ENCODE measurements at regions not wholly inside any gene's neighbourhood (a gene's known extent, or its start where the extent isn't known, plus 50 kb on each side); places are given as distances from the start of the nearest gene placed in this dataset.

GRCh38 chr3:160098261-160098908, 109.8 kb downstream of the IL12A start:
- POLR2A ChIA-PET (ENCODE audit: unreplicated experiment) = no interaction called here
- dilution Hi-C loops (cut with HindIII; ENCODE audit: low sequenced_read_pairs, unreplicated experiment) = no loop called here
- no CpG with 5 or more reads among the region's 5 CpGs for WGBS, 2 experiments (ENCODE audit: extremely low coverage in 2 of 2, insufficient read length in 1 of 2)

More at GRCh38 chr3:160098261-160098908, 109.8 kb downstream of the IL12A start:
- no peak overlapping the region for H4K5ac ChIP-seq (ENCODE audit: low read depth, low read length)
- H2BK5ac ChIP-seq (ENCODE audit: low read depth, low read length, poor library complexity, severe bottlenecking) = no peak overlapping the region
- no peak overlapping the region for H3K4me3 ChIP-seq (ENCODE audit: insufficient read depth, low read depth, low read length)
- no peaks in the 10 kb centered on the region for H3K9me1 ChIP-seq (ENCODE audit: insufficient read depth, low read length)
- H3K79me1 ChIP-seq (ENCODE audit: low read depth in 1 of 2, low read length in 2 of 2) = no peaks in the 10 kb centered on the region
- no peak overlapping the region for H2AK9ac ChIP-seq (replicated peaks; ENCODE audit: low read depth, low read length, poor library complexity)
- no peak overlapping the region for H3K4ac ChIP-seq (ENCODE audit: low read depth, low read length)
- no peak overlapping the region for H3K56ac ChIP-seq (ENCODE audit: extremely low read depth, insufficient read depth, low read length)
- H3K18ac ChIP-seq (ENCODE audit: low read depth, low read length) = no peak overlapping the region
- in situ Hi-C loops (cut with MboI; ENCODE audit: low sequenced_read_pairs) = no loop called here
- H2AFZ ChIP-seq (replicated peaks; ENCODE audit: low read length, poor library complexity) = no peak overlapping the region
- H3K14ac ChIP-seq (replicated peaks; ENCODE audit: low read depth, low read length) = no peak overlapping the region
- no peak overlapping the region for H2BK15ac ChIP-seq (ENCODE audit: low read depth, low read length)
- H4K8ac ChIP-seq (ENCODE audit: low read depth in 2 of 2, low read length in 2 of 2) = no peak overlapping the region
- CTCF ChIA-PET = no interaction called here
- no peaks in the 10 kb centered on the region for H3K9me3 ChIP-seq (ENCODE audit: control insufficient read depth, insufficient read depth, low read length)
- intact Hi-C loops (cut with micrococcal nuclease) = loop anchor here (5.0 kb wide), 1 partner anchor 781 kb away; no protein-coding TSS in a partner anchor
- no peak overlapping the region for H3K9ac ChIP-seq (ENCODE audit: low read depth, low read length)
- H3K4me1 ChIP-seq (ENCODE audit: control insufficient read depth, insufficient read depth, low read length) = no peaks in the 10 kb centered on the region
- no TSS peak for BruUV-seq (replicated peaks)
- H4K20me1 ChIP-seq (ENCODE audit: insufficient read depth, low read length) = no peaks in the 10 kb centered on the region
- H3K36me3 ChIP-seq (ENCODE audit: control insufficient read depth, insufficient read depth, low read length) = no peaks in the 10 kb centered on the region
- H3K27ac ChIP-seq (ENCODE audit: insufficient read depth, low read length) = no peak overlapping the region
- TF ChIP-seq CTCF (conservative IDR thresholded peaks at IDR 0.05; ENCODE audit: low read depth, low read length) (no peak), NFE2L2 (IDR thresholded peaks at IDR 0.05; ENCODE audit: low read depth, low read length) (no peak), BHLHE40 (IDR thresholded peaks at IDR 0.05; ENCODE audit: low read depth, low read length) (no peak), RAD21 (IDR thresholded peaks at IDR 0.05; ENCODE audit: low read length) (no peak), RCOR1 (IDR thresholded peaks at IDR 0.05; ENCODE audit: insufficient replicate concordance, low read length) (no peak), MXI1 (IDR thresholded peaks at IDR 0.05; ENCODE audit: borderline replicate concordance, low read depth, low read length) (no peak), RFX5 (IDR thresholded peaks at IDR 0.05; ENCODE audit: low read depth, low read length) (no peak), USF2 (IDR thresholded peaks at IDR 0.05; ENCODE audit: low read depth, low read length) (no peak), SMC3 (IDR thresholded peaks at IDR 0.05; ENCODE audit: low read depth, low read length) (no peak), MAFK (IDR thresholded peaks at IDR 0.05; ENCODE audit: low read depth, low read length) (no peak), CHD1 (IDR thresholded peaks at IDR 0.05; ENCODE audit: low read depth, low read length) (no peak)
- H4K91ac ChIP-seq (ENCODE audit: insufficient read depth, low read depth, low read length) = no peak overlapping the region
- H3K4me2 ChIP-seq (ENCODE audit: low read depth, low read length) = no peak overlapping the region
- ATAC-seq (ENCODE audit: low read depth) (no peak), DNase-seq (no peak)
- peaks cover 2% of the 10 kb centered on the region for H3K27me3 ChIP-seq (ENCODE audit: control insufficient read depth, insufficient read depth, low read length)
- no peak overlapping the region for H2BK120ac ChIP-seq (ENCODE audit: low read depth, low read length)
- H3K23ac ChIP-seq (ENCODE audit: low read depth, low read length) = no peak overlapping the region
- H2AK5ac ChIP-seq (ENCODE audit: low read depth, low read length) = no peak overlapping the region
- H2BK20ac ChIP-seq (ENCODE audit: low read depth, low read length) = no peak overlapping the region

Data from IMR-90 (cell line).